Middle frontal gyrus (tissue), 1 donor: ENCODE measurements at regions not wholly inside any gene's neighbourhood (a gene's known extent, or its start where the extent isn't known, plus 50 kb on each side); places are given as distances from the start of the nearest gene placed in this dataset.
"Not testable (repeated sequence)": the region's sequence is repeated elsewhere in the genome, so short reads cannot be mapped to it uniquely, and the experiment has no call there.

Experiments used
- DNase-seq: peaks from one replicate; pipeline ENCODE4 v3.0.0-alpha.2; 2015; ENCODE audit warnings: low spot score; ENCODE audit errors: extremely low spot score

DNA sequence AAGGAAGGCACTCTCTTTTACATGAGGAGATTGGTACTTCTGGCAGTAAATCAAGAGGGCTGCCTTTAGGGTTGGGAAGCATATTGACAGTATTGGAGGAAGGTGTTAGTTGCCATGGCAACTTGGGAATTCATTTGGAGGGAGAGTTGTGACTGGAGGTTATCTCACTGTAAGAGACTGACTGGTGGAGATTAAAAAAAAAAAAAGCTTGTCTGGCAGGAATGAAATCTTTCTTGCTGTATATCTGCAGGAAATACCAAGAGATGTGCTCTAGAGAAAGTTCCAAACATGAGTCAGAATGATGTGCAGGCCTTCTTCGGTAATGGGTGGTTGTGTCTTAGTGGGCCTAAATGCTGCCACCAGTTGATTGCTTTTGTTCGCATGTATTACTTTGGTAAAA is 59.8 kb upstream of the FAM72C start:
- DNase-seq, result not testable (repeated sequence)

- DNase-seq, result not testable (repeated sequence)
These were observed 54.2 kb upstream of the FAM72C start for GRCh38 chr1:144026022-144026421.

GRCh38 chr1:144021690-144022384 is 50.1 kb upstream of the FAM72C start:
- not testable (repeated sequence) for DNase-seq
